ENCODE measurements at regions not wholly inside any gene's neighbourhood (a gene's known extent, or its start where the extent isn't known, plus 50 kb on each side); places are given as distances from the start of the nearest gene placed in this dataset.

GRCh38 chr18:43531438-43531837, 254.1 kb upstream of the SYT4 start:
- TF ChIP-seq CTCF (conservative IDR thresholded peaks at IDR 0.05 in 1 of 2, IDR thresholded peaks at IDR 0.05 in 1 of 2; ENCODE audit: extremely low read depth in 1 of 2, insufficient read depth in 1 of 2, low read depth in 1 of 2, low read length in 2 of 2) = no peak
- no peak for TF ChIP-seq EZH2 (IDR thresholded peaks at IDR 0.05; ENCODE audit: borderline replicate concordance, low read length)

All from mammary epithelial cell (primary cell).